ENCODE measurements at regions not wholly inside any gene's neighbourhood (a gene's known extent, or its start where the extent isn't known, plus 50 kb on each side); places are given as distances from the start of the nearest gene placed in this dataset.

- no peak for DNase-seq (ENCODE audit: low read depth in 2 of 2)
- H3K4me3 ChIP-seq (replicated peaks in 1 of 2; ENCODE audit: low read depth in 2 of 2, low read length in 2 of 2): no peak overlapping the region
- TF ChIP-seq, protein P1, sequence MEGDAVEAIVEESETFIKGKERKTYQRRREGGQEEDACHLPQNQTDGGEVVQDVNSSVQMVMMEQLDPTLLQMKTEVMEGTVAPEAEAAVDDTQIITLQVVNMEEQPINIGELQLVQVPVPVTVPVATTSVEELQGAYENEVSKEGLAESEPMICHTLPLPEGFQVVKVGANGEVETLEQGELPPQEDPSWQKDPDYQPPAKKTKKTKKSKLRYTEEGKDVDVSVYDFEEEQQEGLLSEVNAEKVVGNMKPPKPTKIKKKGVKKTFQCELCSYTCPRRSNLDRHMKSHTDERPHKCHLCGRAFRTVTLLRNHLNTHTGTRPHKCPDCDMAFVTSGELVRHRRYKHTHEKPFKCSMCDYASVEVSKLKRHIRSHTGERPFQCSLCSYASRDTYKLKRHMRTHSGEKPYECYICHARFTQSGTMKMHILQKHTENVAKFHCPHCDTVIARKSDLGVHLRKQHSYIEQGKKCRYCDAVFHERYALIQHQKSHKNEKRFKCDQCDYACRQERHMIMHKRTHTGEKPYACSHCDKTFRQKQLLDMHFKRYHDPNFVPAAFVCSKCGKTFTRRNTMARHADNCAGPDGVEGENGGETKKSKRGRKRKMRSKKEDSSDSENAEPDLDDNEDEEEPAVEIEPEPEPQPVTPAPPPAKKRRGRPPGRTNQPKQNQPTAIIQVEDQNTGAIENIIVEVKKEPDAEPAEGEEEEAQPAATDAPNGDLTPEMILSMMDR (IDR thresholded peaks at IDR 0.05; ENCODE audit: low read depth, low read length): no peak
Measured at GRCh38 chr10:128440513-128441160, 314.4 kb upstream of the MKI67 start.

GRCh38 chr10:128443925-128444518 lies 317.8 kb upstream of the MKI67 start:
- DNase-seq (ENCODE audit: low read depth in 2 of 2): no peak
- H3K4me3 ChIP-seq (replicated peaks in 1 of 2; ENCODE audit: low read depth in 2 of 2, low read length in 2 of 2): no peak overlapping the region
- TF ChIP-seq, protein P1 (IDR thresholded peaks at IDR 0.05; ENCODE audit: low read depth, low read length): no peak

DNA sequence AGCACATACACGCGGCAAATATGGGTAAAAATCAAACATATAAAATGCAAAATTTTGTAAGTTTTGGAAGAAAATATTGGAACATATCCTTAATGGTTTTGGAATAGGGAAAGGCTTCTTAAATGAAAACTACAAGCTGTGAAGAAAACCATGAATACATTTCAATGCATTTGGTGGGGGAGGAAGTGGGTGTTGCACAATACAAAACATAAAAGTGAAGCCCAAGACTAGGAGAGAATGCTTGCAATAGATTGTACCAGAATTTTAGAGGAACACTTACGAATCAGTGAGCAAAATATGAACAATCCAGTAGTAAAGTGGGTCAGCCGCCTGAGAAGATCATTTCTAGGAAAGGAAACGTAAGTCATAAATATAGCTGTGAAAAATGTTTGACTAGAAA lies 322.6 kb upstream of the MKI67 start:
- H3K4me3 ChIP-seq (replicated peaks in 1 of 2; ENCODE audit: low read depth in 2 of 2, low read length in 2 of 2): no peak overlapping the region
- TF ChIP-seq, protein P1 (IDR thresholded peaks at IDR 0.05; ENCODE audit: low read depth, low read length): no peak
- DNase-seq (ENCODE audit: low read depth in 2 of 2): no peak

DNA sequence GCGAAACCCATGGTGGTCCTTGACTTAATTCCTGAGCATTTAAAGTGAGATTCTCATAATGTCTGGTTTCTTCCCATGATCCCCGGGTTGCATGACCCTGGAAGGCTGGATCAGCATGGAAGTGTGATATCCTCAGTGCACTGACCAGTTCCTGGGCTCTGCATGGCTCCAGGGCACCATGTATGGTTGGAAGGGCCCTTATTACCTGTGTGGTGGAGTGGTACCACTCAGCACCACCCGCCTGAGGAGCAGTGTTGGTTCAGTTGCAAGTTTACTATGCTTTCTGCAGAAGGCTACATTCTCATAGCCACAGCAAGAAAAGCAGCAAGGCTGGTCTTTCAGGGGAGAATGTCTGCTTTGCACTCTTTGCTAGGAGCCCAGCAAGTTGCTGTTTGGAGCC lies 325.7 kb upstream of the MKI67 start:
- TF ChIP-seq, protein P1 (IDR thresholded peaks at IDR 0.05; ENCODE audit: low read depth, low read length): no peak
- no peak overlapping the region for H3K4me3 ChIP-seq (replicated peaks in 1 of 2; ENCODE audit: low read depth in 2 of 2, low read length in 2 of 2)
- DNase-seq (ENCODE audit: low read depth in 2 of 2): no peak

DNA sequence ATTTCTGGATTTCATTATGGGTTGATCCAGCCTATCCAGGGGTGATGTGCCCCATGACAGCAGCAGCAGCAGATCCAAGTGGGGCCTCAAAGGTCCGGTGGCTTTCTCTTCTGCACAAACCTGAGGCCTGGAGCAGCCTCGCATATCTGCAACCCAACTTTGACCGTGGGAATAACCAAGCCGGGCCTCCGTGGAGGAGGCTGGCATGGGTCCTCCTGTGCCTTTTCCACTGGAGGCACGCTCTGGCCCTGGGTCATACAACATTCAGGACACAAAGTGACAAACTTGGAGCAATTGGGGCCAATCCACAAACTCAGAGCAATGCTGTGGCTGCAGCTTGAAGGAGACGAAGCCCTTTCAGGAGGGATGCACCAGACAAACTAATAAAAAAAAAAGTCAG lies 330.0 kb upstream of the MKI67 start:
- H3K4me3 ChIP-seq (replicated peaks in 1 of 2; ENCODE audit: low read depth in 2 of 2, low read length in 2 of 2): no peak overlapping the region
- TF ChIP-seq, protein P1 (IDR thresholded peaks at IDR 0.05; ENCODE audit: low read depth, low read length): no peak
- no peak for DNase-seq (ENCODE audit: low read depth in 2 of 2)

DNA sequence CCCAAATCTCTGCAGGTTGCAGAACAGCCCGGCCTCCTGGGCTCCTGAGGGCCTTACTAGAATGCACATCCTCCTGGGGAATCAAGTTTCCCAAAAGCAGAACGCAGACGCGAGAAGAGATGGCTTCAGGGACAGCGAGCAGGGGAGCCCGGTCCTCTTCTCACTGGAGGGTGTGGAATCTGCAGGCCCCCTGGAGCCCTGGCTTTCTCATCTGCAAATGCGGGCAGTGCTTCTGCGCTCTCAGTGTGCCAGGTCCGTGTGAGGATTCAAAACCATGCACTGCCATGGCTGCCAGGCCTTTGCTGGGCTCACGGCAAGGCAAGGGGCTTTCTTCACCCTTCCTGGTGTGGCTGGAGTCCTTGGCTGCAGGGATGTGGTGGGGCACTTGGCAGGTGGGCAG lies 330.9 kb upstream of the MKI67 start:
- H3K4me3 ChIP-seq (replicated peaks in 1 of 2; ENCODE audit: low read depth in 2 of 2, low read length in 2 of 2): no peak overlapping the region
- no peak for DNase-seq (ENCODE audit: low read depth in 2 of 2)
- TF ChIP-seq, protein P1 (IDR thresholded peaks at IDR 0.05; ENCODE audit: low read depth, low read length): no peak
